Endometrium (tissue), 2 donors: ENCODE measurements at regions not wholly inside any gene's neighbourhood (a gene's known extent, or its start where the extent isn't known, plus 50 kb on each side); places are given as distances from the start of the nearest gene placed in this dataset.
"Not testable (repeated sequence)": the region's sequence is repeated elsewhere in the genome, so short reads cannot be mapped to it uniquely, and the experiment has no call there.

Experiments
- FAIRE-seq: peaks from 2 replicates; lab custom pipeline; 2012; peaks lifted over from hg19 to GRCh38; lab: Jason Lieb, UNC
- donor health status: control.
- donor health status: control.

DNA sequence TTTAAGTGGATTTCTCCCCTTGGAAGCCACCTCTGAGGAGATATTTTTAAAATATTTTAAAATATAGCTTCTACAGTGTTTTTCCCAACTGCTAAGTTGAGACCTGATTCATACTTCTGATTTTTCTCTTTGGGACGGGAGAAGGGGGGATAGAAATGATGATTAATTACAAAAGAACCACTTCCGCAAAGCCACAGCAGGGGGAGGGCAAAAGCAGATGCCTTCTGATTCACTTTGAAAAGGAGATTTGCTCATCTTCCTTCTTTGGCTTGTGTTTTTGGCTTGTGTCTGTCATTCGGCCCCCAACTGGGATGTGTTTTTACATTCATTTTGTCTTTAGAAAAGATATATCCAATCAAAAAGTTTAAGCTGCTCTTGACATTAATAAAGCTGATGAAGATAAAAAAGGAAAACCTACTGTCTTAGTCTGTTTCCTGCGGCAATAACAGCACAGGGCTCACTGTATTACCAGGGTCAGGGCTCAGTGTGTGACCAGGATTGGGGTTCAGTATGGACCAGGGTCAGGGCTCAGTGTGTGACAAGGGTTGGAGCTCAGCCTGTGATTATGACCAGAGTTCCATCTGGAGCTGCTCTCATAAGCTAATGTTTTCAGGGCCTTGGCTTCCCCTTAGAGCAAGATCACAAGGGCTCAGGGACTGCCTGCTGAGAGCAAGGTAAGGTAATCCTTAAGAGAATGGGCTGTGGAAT, 223.2 kb downstream of the MTHFS start:
- FAIRE-seq = no peak

DNA sequence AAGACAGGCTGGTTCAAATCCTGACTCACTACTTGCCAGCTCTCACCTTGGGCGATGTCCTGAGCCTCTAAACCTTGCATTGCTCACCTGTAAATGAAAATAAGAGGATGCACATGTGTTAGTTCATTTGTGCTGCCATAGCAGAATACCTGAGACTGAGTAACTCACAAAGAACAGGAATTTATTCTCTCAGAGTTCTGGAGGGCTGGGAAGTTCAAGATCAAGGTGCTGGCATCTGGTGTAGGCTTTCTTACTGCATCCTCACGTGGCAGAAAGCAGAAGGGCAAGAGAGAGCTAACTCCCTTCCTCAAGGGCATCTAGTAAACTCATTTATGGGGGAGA, 222.7 kb downstream of the MTHFS start:
- no peak for FAIRE-seq

DNA sequence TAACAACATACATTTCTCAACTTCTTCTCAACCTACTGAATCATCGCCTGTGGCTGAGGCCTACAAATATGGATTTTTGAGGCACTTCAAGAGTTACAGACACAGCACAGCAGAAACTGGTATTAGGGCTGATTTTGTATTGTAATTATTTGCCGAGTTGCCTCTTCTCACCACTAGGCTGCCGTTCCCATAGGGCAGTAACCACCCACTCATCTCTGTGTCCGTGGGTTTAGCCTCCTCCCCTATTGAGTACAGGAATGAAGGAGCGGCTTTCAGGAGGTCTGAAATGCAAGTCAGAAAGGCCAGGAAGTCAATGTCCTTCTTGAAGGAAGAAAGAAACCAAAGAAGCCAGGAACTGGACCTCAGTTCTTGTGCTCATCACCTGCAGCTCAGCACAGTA, 220.8 kb downstream of the MTHFS start:
- FAIRE-seq = no peak

DNA sequence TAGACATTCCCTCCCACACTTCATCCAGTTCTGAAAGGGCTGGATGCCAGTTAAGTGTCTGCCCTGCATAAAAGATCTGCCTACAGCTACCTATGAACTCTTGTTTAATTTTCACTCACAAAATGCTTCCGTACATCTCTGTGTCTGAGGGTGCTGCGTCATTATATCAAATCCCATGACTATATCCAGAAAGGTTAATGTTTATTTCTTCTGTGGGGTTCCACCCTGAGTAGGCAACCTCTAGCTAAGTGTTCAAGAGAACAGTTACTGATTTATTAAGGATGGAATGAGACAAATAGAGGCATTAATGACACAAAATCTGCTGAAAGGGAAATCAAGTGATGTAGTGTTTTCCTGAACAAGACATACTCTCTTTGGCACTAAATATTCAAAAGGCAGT, 220.2 kb downstream of the MTHFS start:
- FAIRE-seq = no peak

DNA sequence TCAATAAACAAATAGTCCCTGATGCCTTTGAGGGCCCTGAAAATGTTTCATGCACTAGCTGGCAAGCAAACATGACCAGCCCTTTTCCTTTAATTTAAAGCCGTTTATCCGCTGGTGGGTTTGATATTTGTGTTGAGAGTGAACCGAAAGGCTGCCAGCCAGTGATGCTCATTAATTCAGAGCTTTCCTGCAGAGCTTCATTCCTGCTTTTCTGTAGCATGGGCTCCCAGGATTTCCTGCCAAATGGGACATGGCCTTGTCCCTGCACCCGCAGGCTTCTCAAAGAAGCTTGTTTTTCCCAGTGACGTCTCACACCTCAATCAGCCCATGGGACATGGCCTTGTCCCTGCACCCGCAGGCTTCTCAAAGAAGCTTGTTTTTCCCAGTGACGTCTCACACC, 219.6 kb downstream of the MTHFS start:
- FAIRE-seq = no peak

DNA sequence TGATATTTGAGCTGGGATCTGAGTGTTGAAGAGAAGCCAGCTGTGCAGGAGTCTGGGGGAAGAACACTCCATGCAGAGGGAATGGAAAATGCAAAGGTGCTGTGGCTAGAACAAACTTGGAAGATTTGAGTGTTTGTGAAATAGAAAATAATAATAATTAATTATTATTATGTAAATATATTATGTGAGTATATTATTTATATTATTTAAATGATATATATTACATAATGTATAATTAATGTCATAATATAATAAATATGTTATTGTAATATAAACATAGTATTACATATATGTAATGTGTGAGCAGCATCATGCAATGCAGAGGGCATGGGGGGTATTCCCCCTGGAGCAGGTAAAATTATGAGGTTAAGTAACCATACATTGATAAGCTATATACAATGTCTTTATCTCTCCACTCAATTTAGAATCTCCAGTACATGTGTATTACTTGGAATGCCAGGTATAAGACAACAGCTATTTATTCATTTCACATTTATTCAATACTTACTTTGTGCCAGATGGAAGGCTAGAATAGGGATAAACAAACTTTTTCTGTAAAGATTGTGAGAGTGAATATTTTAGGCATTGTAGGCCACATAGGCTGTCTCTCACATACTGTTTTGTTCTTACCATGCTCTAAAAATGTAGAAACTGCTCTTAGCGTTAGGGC, 218.6 kb downstream of the MTHFS start:
- FAIRE-seq = no peak

DNA sequence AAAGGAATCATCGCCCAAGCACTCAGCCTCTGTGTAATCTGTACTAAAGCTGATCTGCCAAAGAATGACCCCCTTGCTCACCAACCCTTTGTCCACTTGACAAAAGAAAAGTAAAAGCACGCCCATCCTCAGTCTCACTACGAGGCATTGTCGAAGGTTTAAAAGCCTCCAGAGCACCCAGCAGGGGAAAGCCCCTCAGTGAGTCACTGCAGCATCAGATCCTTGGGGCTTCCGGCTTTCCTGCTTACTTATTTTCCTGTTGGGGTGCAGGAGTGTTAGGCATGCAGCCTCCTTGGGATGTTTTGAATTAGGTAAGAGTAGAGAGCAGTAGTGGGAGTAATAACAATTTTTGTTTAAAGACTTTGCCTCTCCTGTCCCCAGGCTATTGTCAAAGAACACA, 216.1 kb downstream of the MTHFS start:
- peak; percentile 70 for FAIRE-seq

DNA sequence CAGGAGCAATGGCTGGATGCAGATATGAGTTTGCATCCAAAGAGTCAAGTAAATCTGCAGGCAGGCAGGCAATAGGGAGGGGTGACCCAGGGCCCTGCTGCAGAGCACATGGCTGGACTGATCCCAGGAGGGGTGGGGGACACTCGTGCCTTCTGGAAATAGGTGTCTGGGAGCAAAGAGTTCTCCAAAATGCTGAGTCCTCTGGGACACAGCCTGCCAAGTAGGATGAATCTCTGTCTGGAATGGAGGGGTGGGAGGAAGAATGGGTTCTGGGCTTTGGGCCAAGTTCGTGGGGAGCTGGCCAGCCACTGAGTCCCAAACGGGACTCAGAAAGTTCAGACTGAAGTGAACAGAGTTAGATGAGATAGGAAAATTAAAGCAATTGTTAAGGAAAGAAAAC, 214.5 kb downstream of the MTHFS start:
- peak; percentile 92 for FAIRE-seq

DNA sequence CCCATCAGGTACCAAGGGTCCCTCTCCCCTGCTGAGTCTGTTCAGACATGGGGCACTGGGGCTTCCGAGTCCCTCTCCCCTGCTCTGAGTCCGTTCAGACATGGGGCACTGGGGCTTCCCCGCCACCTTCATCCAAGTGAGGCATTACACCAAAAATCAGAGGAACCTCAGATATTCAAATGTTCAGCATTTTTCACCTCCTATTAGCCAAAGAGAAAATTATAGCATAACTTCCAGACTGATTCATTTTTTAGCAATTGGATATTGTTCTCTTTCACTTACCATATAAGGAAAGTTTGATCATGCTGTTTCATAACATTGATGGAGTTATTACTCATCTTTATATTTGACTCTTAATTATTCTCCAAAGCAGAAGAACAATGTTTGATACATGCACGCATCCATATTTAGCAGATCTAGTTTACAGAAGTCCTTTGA, 213.9 kb downstream of the MTHFS start:
- FAIRE-seq = no peak

DNA sequence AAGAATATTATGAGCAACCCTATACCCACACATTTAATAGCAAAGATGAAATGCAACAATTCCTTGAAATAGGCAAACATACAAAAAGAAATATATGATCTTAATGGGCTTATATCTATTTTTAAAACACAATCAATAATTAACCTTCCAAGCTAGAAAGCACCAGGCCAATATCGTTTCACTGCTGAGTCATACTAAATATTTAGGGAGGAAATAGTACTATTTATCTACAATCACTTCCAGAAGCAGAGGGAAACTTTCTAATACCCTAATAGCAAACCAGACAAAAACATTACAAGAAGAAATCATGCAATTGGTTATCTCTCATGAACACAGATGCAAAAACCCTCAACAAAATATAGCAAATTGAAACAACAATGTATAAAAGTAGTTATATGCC, 207.8 kb downstream of the MTHFS start:
- FAIRE-seq = no peak

DNA sequence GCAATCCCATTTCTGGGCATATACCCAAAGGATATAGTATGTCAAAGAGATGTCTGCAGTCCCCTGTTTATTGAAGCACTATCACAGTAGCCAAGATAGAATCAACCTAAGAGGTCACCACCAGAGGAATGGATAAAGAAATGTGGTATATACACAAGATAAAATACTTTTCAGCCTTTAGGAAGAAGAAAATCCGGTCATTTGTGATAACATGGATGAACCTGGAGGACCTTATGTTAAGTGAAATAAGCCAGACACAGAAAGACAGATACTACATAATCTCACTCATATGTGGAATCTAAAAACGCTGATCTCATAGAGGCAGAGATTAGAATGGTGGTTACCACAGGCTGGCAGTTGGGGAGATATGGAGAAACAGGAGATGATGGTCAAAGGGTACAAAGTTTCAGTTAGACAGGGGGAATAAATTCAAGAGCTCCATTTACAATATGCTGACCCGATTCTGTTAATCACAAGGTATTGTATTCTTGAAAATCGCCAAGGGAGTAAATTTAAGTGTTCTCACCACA, 195.8 kb downstream of the MTHFS start:
- no peak for FAIRE-seq

DNA sequence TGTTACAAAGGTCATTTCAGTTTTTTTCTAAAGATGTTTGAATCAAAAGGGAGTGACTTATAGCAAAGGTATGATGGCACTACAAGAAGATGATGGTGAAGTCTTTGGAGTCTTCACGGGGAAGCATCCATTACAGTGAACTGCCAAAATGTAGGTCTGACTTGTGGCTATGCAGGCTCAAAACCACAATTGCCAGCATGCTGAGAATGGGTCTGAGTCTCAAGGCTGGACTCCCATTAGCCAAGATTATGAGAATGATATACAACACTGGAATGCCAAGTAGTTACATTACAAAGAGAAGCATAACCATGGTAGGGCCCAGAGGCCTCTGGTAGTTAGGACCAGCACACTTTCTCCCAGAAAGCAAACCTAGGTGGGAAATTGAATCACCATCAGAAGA, 194.2 kb downstream of the MTHFS start:
- FAIRE-seq = no peak

DNA sequence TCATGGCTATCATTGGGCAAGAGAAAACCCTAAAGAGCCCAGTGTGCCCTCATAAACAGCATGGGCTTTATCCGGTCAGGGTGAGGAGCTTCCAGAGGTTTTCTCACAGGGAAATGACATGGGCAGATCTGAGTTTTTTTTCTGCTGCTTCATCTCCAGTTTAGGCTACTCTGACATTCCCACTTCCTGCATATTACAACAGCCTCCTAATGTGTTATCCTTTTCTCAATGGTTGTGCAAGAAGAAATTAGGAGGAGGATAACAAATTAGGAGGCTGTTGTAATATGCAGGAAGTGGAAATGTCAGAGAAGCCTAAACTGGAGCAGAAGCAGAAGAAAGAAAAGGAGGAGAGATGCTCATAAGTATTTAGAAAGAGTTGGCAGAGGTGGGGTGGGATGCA, 175.6 kb downstream of the MTHFS start:
- FAIRE-seq = no peak

DNA sequence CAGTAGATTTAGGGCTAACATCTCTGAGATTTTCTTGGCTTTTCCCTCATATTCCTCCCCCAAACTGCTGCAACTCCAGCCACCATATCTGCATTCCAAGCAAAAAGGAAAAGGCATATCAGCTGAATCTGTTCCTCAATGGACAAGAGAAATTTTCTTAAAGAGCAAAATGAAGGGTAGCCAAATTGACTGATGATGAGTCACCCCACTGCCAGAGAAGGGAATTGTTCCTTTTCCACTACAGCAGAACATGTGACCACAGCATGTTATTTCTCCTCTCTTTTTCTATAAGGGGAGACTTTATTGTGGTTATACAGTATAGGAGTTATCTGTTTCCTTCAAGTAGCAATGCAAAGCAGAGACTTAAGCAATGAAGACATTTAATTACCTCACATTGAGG, 172.5 kb downstream of the MTHFS start:
- FAIRE-seq = no peak

DNA sequence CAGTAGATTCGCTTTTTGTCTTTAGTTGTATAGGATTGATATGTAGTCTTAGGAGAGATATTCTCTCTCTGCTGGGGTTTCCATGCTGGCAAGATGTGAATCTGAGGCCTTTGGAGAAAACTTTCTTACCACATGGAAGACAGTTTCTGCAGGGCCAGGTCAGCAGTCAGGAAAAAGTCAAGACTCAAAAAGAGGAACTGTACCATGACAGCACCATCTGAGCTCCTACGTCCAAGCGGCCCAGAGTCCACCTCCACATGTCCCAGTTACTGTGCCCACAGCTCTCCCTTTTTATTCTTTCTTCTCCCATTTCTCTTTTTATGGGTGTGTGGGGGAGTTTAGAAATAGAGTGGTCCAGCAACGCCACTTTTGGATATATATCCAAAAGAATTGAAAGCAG, 172.0 kb downstream of the MTHFS start:
- no peak for FAIRE-seq

DNA sequence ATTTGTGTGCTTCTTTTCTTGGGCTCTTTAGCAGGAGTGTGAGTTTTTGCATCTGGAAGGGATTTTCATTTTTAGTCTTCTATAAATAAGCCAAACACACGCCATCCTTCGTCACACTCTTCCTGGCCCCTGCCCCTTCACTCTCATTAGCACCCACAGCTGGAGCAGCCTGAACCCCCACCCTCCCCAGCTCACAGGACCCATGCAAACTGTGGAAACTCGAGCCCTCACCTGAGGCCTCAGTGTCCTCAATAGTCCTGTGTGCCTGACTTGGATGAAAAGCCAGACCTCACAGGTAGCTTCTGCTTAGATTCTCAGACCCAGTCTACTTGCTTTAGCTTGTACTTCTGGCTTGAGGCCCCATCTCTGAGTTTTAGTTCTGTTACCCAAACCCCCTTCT, 167.9 kb downstream of the MTHFS start:
- FAIRE-seq = no peak

DNA sequence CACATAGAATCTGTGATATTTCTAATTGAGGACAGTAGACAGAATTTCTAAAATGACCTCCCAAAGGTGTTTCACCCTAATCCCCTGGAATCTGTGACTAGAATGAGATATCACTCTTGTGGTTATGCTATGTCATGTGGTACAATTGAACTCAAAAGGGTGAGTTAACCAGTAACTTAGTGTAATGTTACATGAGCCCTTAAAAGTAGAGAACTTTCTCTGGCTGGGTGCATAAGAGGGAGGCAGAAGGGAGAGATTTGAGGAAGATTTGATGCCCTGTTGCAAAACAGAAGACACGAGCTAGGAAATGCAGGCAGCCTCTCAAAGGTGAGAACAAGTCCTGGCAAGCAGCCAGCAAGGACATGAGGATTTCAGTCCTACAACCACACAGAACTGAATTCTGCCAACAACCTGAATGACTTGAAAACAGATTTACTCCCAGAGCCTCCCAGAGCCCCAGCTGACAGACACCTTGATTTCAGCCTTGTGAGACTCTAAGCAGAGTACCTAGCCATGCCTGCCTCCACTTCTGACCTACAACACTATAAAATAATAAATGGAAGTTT, 160.3 kb downstream of the MTHFS start:
- no peak for FAIRE-seq

DNA sequence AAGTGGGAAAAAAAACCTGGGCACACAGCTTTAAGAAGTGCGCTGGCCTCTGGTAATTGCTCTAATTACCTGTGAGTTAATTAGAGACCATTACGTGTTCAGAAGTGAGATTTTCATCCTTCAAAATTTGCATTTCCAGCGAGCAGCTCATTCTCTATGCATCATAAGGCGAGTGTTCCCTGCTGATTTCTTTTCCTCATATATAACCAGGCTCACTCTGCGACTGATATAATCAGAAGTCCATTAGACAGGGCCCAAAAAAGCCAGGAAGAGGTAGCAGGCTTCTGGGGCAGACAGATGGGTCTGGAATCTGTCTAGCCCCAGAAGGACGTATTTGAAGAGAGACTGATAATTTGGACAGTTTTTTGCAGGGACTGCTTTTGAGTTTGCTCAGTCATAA, 158.7 kb downstream of the MTHFS start:
- FAIRE-seq = no peak

DNA sequence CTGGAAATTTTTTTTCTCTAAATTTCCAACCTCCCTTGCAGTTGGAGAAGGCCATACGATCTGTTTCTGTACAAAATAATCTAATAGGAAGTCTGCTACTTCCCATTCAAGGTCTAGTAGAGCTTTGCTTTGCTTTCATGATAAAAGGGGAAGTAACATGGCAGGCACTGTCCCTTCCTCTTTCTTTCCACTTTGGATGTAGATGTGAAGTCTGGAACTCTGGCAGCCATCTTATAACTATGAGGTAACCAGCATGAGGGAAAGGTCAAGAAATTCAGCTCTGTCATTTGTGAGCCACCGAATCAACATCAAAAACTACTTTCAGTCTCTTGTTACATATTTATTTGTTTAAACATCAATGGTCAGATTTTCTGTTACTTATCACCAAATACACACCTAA, 156.3 kb downstream of the MTHFS start:
- no peak for FAIRE-seq

DNA sequence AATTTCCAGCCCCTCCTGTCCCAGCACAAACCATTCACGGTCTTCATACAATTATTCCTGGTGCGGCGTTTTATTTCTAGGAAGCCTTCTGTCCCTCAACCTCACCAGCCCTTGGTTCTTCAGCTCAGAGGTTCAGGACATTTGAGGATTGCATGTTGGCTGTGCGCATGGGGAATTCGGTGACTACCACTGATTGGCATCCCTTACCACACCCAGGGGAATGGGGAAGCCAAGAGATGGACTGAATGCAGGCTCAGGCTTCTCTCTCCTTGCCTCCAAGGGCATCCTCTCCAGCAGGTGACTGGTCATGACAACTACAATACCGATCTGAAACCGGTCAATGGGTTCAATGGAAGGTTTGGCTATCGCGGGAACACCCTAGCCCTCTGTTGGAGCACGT, 153.8 kb downstream of the MTHFS start:
- no peak for FAIRE-seq

DNA sequence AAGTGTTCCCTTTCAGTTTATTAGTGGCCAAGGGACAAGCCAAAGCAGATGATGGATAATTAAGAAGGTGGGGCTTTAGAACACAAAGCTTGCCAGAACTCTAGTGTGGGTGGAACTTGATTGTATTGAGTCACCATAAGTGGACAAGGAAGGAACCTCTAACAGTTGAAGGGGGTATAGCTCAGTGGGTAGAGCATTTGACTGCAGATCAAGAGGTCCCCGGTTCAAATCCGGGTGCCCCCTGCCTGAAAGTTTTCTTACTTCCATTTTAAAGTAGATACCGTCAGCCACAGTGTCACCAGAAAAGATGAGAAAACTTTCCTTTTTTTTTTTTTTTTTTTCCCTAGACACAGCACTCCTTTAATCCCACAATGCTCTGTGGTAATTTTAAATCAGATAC, 152.3 kb downstream of the MTHFS start:
- not testable (repeated sequence) for FAIRE-seq

DNA sequence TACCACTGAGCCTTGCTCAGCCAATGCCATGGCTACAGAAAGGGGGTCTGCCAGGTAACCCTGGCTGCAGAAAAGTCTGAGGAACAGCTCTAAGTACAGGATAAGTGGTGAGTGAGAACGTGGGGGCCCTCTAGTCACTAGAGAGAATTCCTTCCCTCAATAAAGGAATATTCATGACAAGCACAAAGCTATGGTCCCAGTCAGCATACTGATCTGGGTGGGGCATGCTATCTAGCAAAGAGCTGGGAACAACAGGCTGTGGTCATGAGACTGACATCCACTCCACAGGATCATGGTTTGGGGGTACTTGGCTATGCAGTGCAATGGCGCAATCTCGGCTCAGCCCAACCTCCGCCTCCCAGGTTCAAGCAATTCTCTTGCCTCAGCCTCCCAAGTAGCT, 140.4 kb downstream of the MTHFS start:
- FAIRE-seq = no peak

DNA sequence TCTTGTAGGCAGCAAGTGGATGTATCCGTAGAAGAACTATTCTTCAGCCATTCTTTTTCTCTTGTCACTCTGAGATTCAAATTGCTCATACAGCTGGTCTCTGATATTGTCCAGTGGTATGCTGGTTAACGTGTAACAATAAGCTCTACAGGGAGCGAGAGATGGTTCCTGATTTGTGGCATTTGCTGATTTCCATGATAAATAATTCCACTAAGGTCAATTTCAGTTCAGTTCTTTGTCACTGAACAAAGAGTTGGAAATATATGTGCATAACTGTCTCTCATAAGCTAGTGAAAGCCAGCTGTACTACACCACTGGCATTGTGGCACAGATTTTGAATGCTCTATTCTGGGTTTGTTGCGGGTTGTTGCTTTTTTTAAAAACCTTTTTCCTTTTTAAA, 131.7 kb downstream of the MTHFS start:
- no peak for FAIRE-seq

DNA sequence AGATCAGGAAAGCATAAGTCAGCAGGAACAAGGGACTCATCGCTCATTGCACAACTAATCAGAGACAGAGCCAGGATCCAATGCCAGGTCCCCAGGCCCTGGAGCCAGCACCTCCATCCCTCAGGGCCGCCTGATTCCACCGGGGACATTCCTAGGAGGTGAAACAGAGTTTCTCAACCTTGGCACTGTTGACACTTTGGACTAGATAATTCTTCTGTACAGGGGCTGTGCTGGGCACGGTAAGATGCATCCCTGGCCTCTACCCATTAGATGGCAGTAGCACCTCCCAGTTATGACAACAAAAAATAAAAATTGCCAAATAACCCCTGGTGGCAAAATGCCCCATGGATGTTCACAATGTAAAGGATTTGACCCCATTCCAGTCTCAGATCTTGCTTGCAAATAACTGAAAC, 127.7 kb downstream of the MTHFS start:
- no peak for FAIRE-seq
